Testis (tissue), 2 donors: ENCODE measurements at regions not wholly inside any gene's neighbourhood (a gene's known extent, or its start where the extent isn't known, plus 50 kb on each side); places are given as distances from the start of the nearest gene placed in this dataset.

Experiments used
- CTCF ChIP-seq, 3 experiments: fragments of 450-650 bp in 2 of 3; fragments of 200-600 bp in 1 of 3; sonication (generic) in 1 of 3; IDR thresholded peaks; one replicate each; pipeline ENCODE4 v1.5.1; 2016 to 2019; ENCODE audit warnings: antibody characterized with exemption in 3 of 3, mild to moderate bottlenecking in 2 of 3, moderate library complexity in 1 of 3
- POLR2A ChIP-seq: fragments of 450-650 bp; IDR thresholded peaks from one replicate; pipeline ENCODE4 v1.6.1; 2017; ENCODE audit warnings: antibody characterized with exemption, mild to moderate bottlenecking, moderate library complexity

GRCh38 chr2:221034973-221035372 lies 537.1 kb downstream of the EPHA4 start:
- TF ChIP-seq CTCF (IDR thresholded peaks at IDR 0.05) (no peak), POLR2A (no peak)
